Nephron (organoid): ENCODE measurements at regions not wholly inside any gene's neighbourhood (a gene's known extent, or its start where the extent isn't known, plus 50 kb on each side); places are given as distances from the start of the nearest gene placed in this dataset.

Source experiments
- H3K27ac Mint-ChIP-seq, 3 experiments: 2 replicates each; pipeline ENCODE4 v1.8.0; 2020; ENCODE audit warnings: mixed read lengths in 3 of 3, mild to moderate bottlenecking in 2 of 3, moderate library complexity in 1 of 3
- H3K27me3 Mint-ChIP-seq: 2 replicates; pipeline ENCODE4 v1.8.0; 2021; ENCODE audit warnings: low read depth, mild to moderate bottlenecking, moderate library complexity, mixed read lengths
- H3K36me3 Mint-ChIP-seq: 2 replicates; pipeline ENCODE4 v1.8.0; 2020; ENCODE audit warnings: low read depth, mixed read lengths
- H3K4me1 Mint-ChIP-seq: 2 replicates; pipeline ENCODE4 v1.8.0; 2020; ENCODE audit warnings: mixed read lengths
- H3K4me3 Mint-ChIP-seq, 3 experiments: 2 replicates each; pipeline ENCODE4 v1.8.0; 2020; ENCODE audit warnings: mild to moderate bottlenecking in 3 of 3, mixed read lengths in 3 of 3, moderate library complexity in 2 of 3
- H3K9me3 Mint-ChIP-seq: 2 replicates; pipeline ENCODE4 v1.8.0; 2020; ENCODE audit warnings: mixed read lengths
- CTCF ChIP-seq, 3 experiments: fragments of 200-600 bp; sonication (generic); IDR thresholded peaks; one replicate each; pipeline ENCODE4 v1.5.0; 2021; ENCODE audit warnings: antibody characterized with exemption in 3 of 3; ENCODE audit not compliant: unreplicated experiment in 3 of 3

DNA sequence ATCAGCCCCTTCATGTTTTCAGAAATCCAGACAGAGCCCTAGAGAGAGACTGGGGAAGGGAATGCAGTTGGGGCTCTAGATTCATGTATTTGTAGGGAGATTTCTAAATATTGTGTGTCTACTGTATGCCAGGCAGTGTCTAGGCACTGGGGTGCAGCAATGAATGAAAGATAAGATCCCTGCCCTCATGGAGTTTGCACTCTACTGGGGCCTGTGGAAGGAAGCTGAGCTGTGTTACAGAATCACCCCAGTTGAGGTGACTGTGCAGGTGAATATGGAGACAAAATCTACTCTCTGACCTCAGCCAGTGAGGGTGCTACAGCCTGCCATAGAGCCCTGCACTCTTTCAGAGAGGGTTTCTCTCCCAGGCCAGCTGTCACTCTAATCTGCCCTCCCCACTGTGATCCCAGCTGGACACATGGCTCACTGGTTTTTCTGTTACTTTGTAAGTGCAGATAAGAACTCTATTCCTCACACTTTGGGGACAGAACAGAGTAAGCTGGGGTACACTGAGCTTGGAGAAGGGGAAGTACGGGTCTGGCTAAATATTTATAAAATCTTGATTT lies 69.2 kb upstream of the E2F3 start:
- no peak overlapping the region for H3K4me3 Mint-ChIP-seq
- peaks cover 6% of the 10 kb centered on the region for H3K4me1 Mint-ChIP-seq
- no peaks in the 10 kb centered on the region for H3K9me3 Mint-ChIP-seq
- peaks cover 9% of the 10 kb centered on the region for H3K27me3 Mint-ChIP-seq
- H3K27ac Mint-ChIP-seq, result no peak overlapping the region
- H3K36me3 Mint-ChIP-seq, result no peaks in the 10 kb centered on the region
- TF ChIP-seq CTCF (IDR thresholded peaks at IDR 0.05; ENCODE audit: unreplicated experiment in 3 of 3), result no peak

DNA sequence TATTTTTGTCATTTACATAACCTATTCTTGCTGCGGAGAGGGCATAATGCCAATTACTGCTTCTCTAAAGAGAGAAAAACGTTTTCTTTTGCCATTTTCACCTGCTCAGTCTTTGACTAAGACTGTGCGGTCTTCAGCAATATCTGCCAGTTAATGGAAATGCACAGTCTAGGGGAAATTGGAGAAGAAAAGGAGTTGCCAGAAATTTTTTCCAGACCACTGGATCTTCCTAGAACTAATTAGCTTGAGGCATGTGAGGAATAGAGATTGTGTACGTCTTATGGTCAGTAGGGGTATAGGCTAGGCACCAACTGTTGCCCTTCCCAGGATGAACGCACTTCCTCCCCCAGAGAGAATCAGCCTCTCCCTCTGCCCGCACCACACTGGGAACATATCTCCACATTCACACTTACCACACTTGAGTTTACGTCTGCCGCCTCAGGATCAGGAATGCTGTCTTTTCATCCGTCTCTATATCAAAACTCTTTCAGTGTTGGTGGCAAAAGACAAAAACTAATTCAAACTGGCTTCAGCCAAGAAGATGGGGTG lies 67.9 kb upstream of the E2F3 start:
- H3K4me3 Mint-ChIP-seq, result no peak overlapping the region
- H3K9me3 Mint-ChIP-seq, result no peaks in the 10 kb centered on the region
- peaks cover 6% of the 10 kb centered on the region for H3K4me1 Mint-ChIP-seq
- TF ChIP-seq CTCF (IDR thresholded peaks at IDR 0.05; ENCODE audit: unreplicated experiment in 3 of 3), result no peak
- H3K27me3 Mint-ChIP-seq, result peaks cover 7% of the 10 kb centered on the region
- H3K36me3 Mint-ChIP-seq, result no peaks in the 10 kb centered on the region
- H3K27ac Mint-ChIP-seq, result peak overlapping the region in 1 of 3 experiments; percentile 54

- no peak overlapping the region for H3K4me3 Mint-ChIP-seq
- H3K36me3 Mint-ChIP-seq, result no peaks in the 10 kb centered on the region
- peaks cover 6% of the 10 kb centered on the region for H3K4me1 Mint-ChIP-seq
- H3K27me3 Mint-ChIP-seq, result peaks cover 6% of the 10 kb centered on the region
- peak overlapping the region in 1 of 3 experiments; percentile 54 for H3K27ac Mint-ChIP-seq
- no peak for TF ChIP-seq CTCF (IDR thresholded peaks at IDR 0.05; ENCODE audit: unreplicated experiment in 3 of 3)
- no peaks in the 10 kb centered on the region for H3K9me3 Mint-ChIP-seq
Measured at GRCh38 chr6:20334334-20334733, 67.3 kb upstream of the E2F3 start.

DNA sequence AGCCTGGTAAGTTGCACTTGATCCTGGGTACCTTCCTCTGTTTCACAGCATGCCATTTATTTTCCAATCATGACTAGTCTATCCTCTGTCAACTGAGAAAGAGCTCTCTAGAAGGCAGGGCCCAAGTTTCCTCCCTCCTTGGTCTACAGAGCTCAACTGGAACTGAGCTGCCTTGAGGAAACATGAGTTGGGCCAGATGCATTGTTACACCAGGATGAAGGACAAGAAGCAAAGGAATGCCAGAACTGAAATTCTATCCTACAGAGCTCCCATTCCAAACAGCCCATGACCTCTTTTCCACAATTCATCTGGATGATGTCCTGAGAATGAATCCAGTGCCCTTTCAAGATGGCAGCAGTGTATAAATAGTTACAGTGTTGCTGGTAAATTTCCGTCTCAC lies 66.7 kb upstream of the E2F3 start:
- H3K4me1 Mint-ChIP-seq, result peaks cover 6% of the 10 kb centered on the region
- H3K27ac Mint-ChIP-seq, result no peak overlapping the region
- H3K36me3 Mint-ChIP-seq, result no peaks in the 10 kb centered on the region
- H3K27me3 Mint-ChIP-seq, result peaks cover 5% of the 10 kb centered on the region
- no peaks in the 10 kb centered on the region for H3K9me3 Mint-ChIP-seq
- no peak for TF ChIP-seq CTCF (IDR thresholded peaks at IDR 0.05; ENCODE audit: unreplicated experiment in 3 of 3)
- no peak overlapping the region for H3K4me3 Mint-ChIP-seq

GRCh38 chr6:20335872-20336271 lies 65.8 kb upstream of the E2F3 start:
- Mint-ChIP-seq H3K27me3 (no peaks in the 10 kb centered on the region), H3K27ac (no peak overlapping the region), H3K9me3 (no peaks in the 10 kb centered on the region), H3K36me3 (no peaks in the 10 kb centered on the region), H3K4me1 (peaks cover 6% of the 10 kb centered on the region), H3K4me3 (no peak overlapping the region)
- TF ChIP-seq CTCF (IDR thresholded peaks at IDR 0.05; ENCODE audit: unreplicated experiment in 3 of 3), result no peak

DNA sequence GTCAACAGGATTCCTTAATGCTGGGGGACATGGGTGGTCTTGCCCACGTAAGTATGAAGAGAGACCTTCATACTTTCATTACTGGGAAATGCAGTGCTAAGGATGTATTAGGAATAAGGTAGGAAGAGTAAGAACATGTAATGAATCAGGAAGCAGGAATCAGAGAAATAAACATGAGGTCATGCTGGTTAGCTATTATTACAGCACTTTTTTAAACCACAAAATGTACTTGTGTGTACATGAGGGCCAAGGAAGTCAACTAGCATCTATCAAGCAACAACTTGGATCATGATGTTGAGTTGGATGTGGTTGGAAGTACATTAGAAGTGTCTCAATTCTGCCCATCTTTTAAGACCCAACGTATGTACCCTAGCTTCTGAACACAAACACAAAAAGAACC lies 63.5 kb upstream of the E2F3 start:
- Mint-ChIP-seq H3K4me1 (peaks cover 6% of the 10 kb centered on the region), H3K9me3 (no peaks in the 10 kb centered on the region), H3K36me3 (no peaks in the 10 kb centered on the region), H3K27me3 (no peaks in the 10 kb centered on the region), H3K4me3 (no peak overlapping the region), H3K27ac (no peak overlapping the region)
- no peak for TF ChIP-seq CTCF (IDR thresholded peaks at IDR 0.05; ENCODE audit: unreplicated experiment in 3 of 3)
